NB4 (cell line): ENCODE measurements at regions not wholly inside any gene's neighbourhood (a gene's known extent, or its start where the extent isn't known, plus 50 kb on each side); places are given as distances from the start of the nearest gene placed in this dataset.

Source experiments
- DNase-seq: peaks from one replicate; pipeline ENCODE4 v3.0.0; 2010; ENCODE audit warnings: low read depth
- H3K4me3 ChIP-seq: one replicate; pipeline ENCODE4 v1.5.1; 2011; ENCODE audit warnings: mild to moderate bottlenecking, low read depth, low read length, moderate library complexity
- MYC ChIP-seq: IDR thresholded peaks from 2 replicates; pipeline ENCODE4 v1.6.1; 2011; ENCODE audit warnings: low read depth, low read length
- POLR2A ChIP-seq: IDR thresholded peaks from 2 replicates; pipeline ENCODE4 v1.6.1; 2011; ENCODE audit warnings: mild to moderate bottlenecking; ENCODE audit not compliant: insufficient read length; ENCODE audit errors: extremely low read depth
- TF ChIP-seq, protein P1 (sequence below): IDR thresholded peaks from one replicate; pipeline ENCODE4 v1.5.1; 2012; ENCODE audit warnings: low read depth, low read length
- TF ChIP-seq, protein P2 (sequence below): IDR thresholded peaks from 2 replicates; pipeline ENCODE4 v1.6.1; 2011; ENCODE audit warnings: low read depth, low read length

DNA sequence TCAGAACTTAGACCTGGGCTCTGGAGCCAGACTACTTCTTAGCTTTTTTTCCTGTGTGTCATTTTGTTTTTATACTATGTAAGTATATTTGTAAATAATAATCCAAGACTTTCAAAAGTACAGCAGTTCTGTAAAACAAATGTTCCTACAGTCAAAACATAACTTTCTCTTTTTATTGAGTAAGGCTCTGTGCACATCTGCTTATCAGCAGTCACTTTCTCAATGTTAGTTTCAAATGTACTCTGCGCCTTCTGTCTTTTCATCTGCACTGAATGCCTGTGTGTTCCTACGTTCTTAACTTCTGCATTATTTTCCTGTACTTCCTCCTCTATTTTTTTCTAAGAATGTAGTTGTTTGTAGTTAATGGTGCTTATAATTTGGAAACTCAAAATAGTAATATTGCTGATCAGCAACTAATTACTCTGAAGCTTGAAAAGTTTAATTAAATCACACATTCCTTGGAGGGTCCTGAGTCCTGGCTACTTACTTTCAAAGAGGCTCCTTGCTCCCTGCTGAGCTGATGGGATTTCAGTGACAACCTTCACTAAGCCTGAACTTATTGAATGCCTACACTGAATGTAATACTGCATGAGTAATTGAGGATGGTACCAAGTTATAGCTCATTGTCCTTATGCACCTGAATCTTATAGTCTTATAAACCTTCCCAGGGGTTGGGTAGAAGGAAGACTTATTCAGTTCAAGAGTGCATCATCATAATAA is 329.9 kb downstream of the KCNJ2 start:
- no peak overlapping the region for H3K4me3 ChIP-seq
- TF ChIP-seq POLR2A = no peak
- TF ChIP-seq, protein P1, sequence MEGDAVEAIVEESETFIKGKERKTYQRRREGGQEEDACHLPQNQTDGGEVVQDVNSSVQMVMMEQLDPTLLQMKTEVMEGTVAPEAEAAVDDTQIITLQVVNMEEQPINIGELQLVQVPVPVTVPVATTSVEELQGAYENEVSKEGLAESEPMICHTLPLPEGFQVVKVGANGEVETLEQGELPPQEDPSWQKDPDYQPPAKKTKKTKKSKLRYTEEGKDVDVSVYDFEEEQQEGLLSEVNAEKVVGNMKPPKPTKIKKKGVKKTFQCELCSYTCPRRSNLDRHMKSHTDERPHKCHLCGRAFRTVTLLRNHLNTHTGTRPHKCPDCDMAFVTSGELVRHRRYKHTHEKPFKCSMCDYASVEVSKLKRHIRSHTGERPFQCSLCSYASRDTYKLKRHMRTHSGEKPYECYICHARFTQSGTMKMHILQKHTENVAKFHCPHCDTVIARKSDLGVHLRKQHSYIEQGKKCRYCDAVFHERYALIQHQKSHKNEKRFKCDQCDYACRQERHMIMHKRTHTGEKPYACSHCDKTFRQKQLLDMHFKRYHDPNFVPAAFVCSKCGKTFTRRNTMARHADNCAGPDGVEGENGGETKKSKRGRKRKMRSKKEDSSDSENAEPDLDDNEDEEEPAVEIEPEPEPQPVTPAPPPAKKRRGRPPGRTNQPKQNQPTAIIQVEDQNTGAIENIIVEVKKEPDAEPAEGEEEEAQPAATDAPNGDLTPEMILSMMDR = no peak
- no peak for DNase-seq

DNA sequence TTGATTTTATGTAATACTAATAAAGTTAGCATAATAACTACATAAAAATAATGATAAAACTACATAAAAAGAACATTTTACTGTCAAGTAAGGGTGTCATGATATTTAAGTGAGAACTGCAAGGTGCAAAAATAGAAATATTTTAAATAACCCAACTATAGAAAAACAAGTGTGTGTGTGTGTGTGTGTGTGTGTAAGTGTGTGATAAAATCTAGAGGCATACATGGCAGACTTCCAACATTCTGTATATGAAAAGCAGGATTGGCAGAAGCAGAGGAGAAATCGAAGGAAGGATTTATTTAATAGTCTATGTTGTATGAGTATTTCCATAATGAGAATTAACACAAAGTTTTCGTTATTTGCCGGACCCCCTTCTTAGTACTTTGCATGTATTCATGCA is 334.1 kb downstream of the KCNJ2 start:
- DNase-seq = no peak
- TF ChIP-seq, protein P2, sequence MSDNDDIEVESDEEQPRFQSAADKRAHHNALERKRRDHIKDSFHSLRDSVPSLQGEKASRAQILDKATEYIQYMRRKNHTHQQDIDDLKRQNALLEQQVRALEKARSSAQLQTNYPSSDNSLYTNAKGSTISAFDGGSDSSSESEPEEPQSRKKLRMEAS = no peak
- TF ChIP-seq MYC = no peak
- no peak for TF ChIP-seq POLR2A
- TF ChIP-seq, protein P1 = no peak
- H3K4me3 ChIP-seq = no peak overlapping the region

DNA sequence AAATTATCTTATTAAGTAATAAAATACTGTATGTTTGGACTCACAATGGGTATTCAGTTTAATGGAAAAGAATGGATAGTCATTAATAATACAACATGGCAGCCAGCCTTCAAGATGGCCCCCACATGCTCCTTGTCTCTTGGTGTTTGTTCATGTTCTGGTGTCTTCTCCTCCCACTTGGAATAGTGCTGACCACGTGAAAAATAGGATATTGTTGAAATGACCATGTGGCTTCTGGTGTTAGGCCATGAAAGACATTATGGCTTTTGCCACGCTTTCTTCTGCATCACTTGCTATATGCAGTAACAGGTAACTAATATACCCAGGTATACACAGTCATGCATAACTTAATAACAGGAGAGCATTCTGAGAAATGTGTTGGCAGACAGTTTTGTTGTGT is 341.0 kb downstream of the KCNJ2 start:
- no peak for DNase-seq
- TF ChIP-seq, protein P2 = no peak
- TF ChIP-seq, protein P1 = no peak
- TF ChIP-seq MYC (no peak), POLR2A (no peak)

DNA sequence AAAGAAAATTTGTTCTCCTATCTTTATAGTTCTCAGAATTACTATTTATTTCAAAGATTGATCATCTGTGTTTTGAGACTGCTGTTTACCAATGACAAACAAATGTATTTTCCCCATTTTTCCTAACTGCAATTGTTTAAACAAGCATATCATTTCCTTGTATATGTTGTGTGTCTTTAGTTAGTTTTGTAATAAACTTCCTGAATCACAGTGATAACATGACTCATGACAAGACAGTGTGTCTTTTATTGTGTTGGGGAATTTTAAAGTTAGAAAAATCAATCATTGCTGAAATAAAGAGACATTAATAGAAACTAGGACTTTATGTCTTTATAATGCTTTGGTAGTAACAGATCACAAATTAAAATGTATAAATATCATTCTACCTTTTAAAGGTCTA is 348.5 kb downstream of the KCNJ2 start:
- DNase-seq = no peak
- no peak for TF ChIP-seq POLR2A
- no peak for TF ChIP-seq MYC
- TF ChIP-seq, protein P1 = no peak
- TF ChIP-seq, protein P2 = no peak
- no peak overlapping the region for H3K4me3 ChIP-seq

More for the DNA sequence above, 341.0 kb downstream of the KCNJ2 start:
- no peak overlapping the region for H3K4me3 ChIP-seq

DNA sequence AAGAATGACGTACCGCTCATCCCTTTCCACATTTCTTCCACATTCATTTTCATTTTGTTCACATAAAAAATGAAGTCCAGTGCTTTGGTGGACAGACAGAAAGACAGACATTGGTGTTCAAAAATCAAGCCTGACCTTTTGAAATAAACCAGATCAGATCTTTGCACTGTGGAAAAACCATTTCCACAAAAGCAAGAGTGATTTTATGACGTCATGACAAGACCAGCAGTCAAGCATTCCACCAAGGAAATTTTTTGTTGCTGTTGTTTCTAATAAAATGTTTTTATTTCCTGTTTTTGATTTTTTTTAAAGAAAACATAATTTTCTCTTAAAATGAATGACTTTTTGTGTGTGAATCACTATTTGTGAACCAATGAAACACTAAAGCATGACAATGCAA is 350.0 kb downstream of the KCNJ2 start:
- TF ChIP-seq, protein P1 = no peak
- TF ChIP-seq MYC = no peak
- no peak for TF ChIP-seq POLR2A
- TF ChIP-seq, protein P2 = no peak

DNA sequence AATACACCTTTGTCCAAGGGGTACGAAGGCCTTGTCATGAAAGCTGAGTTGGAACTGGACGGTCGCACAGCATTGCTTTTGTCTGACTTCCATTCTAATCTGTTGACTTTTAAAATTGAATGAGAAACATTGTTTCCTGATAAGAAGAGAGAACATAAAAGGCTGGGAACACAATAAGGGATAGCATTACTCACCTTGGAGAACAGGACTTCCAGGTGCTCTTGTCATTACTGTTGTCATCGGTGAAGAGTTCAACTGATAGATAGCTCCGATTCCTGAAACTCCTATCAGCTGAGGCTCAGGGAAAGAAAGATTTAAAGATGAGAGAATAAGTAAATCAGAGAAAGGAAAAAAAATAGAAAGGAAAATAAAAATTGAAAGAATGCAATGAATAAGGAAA is 351.1 kb downstream of the KCNJ2 start:
- DNase-seq = no peak
- no peak overlapping the region for H3K4me3 ChIP-seq
- TF ChIP-seq MYC (no peak), POLR2A (no peak)
- TF ChIP-seq, protein P2 = no peak
- TF ChIP-seq, protein P1 = no peak

More for the DNA sequence above, 350.0 kb downstream of the KCNJ2 start:
- no peak for DNase-seq
- no peak overlapping the region for H3K4me3 ChIP-seq
